Stimulated activated naive B cell treated with anti-CD40 and anti-IgM and Interleukin-4, amounts not matched to agents 10 μg/mL and 1 μg/mL and 100 μg/mL, for 72 hours (primary cell): ENCODE measurements at regions not wholly inside any gene's neighbourhood (a gene's known extent, or its start where the extent isn't known, plus 50 kb on each side); places are given as distances from the start of the nearest gene placed in this dataset.

Experiments used
- ATAC-seq, 2 donors: fragments of 150-1000 bp; cut with Tn5 transposase; replicated peaks; 2 replicates each; pipeline ENCODE4 v1.10.0; 2021; ENCODE audit warnings: moderate library complexity in 1 of 2
- DNase-seq: peaks from one replicate; pipeline ENCODE4 v3.0.0; 2021
- H3K27ac Mint-ChIP-seq: one replicate; pipeline ENCODE4 v1.8.0; 2022; ENCODE audit warnings: mild to moderate bottlenecking, mixed read lengths
- H3K27me3 Mint-ChIP-seq, 2 donors: one replicate each; pipeline ENCODE4 v1.8.0; 2022; ENCODE audit warnings: mixed read lengths in 2 of 2
- H3K36me3 Mint-ChIP-seq, 2 donors: one replicate each; pipeline ENCODE4 v1.8.0; 2022; ENCODE audit warnings: mixed read lengths in 2 of 2, mild to moderate bottlenecking in 1 of 2
- H3K4me1 Mint-ChIP-seq, 2 donors: one replicate each; pipeline ENCODE4 v1.8.0; 2022; ENCODE audit warnings: mixed read lengths in 2 of 2, mild to moderate bottlenecking in 1 of 2
- H3K4me3 Mint-ChIP-seq, 2 donors: one replicate each; pipeline ENCODE4 v1.8.0; 2022; ENCODE audit warnings: mild to moderate bottlenecking in 2 of 2, mixed read lengths in 2 of 2, moderate library complexity in 1 of 2
- H3K9me3 Mint-ChIP-seq, 2 donors: one replicate each; pipeline ENCODE4 v1.8.0; 2022; ENCODE audit warnings: mixed read lengths in 2 of 2, mild to moderate bottlenecking in 1 of 2

DNA sequence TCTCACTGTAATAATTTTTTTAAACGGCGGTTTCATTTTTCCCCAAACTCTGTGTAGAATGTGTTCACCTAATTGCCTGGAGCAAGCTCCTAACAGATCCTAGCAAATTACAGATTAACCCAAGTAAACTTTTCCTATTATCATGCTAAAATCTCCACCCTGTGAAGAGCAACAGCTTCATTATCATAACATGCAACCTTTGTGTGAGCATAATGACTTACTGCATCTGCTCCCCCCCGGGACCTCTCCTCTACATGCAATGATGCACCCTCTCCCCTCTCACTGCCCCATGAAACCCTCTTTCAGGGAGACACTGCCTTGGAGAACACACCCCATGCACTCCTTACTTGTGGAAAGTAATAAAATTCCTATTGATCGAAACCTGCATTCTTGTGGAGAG is 717.0 kb upstream of the TMPRSS15 start:
- H3K27ac Mint-ChIP-seq: no peak overlapping the region
- ATAC-seq (no peak), DNase-seq (no peak)
- H3K9me3 Mint-ChIP-seq: peaks cover 0 to 4% of the 10 kb centered on the region in 2 donors
- no peaks in the 10 kb centered on the region for H3K36me3 Mint-ChIP-seq
- no peaks in the 10 kb centered on the region for H3K4me1 Mint-ChIP-seq
- no peak overlapping the region for H3K4me3 Mint-ChIP-seq
- no peaks in the 10 kb centered on the region for H3K27me3 Mint-ChIP-seq

DNA sequence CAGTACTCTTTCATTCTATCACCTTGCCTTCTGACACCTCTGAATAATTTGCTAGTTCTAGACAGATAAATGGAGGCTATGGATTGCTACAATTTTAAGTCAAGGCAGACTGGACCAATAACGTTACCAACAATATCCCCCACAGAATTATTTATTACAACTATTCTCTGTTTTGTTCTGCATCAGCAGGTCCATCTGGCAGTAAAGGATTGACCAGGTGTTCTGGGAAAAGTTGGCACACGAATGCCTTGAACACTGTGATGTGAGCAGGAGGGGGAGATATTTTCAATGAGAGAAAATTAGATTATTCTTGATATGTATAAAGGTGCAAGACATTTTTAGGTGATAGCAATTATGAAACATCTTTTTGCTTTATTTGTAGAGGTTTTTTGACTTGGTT is 718.8 kb upstream of the TMPRSS15 start:
- no peak overlapping the region for H3K27ac Mint-ChIP-seq
- no peak overlapping the region for H3K4me3 Mint-ChIP-seq
- H3K36me3 Mint-ChIP-seq: no peaks in the 10 kb centered on the region
- no peak for ATAC-seq
- no peaks in the 10 kb centered on the region for H3K4me1 Mint-ChIP-seq
- H3K9me3 Mint-ChIP-seq: peaks cover 0 to 4% of the 10 kb centered on the region in 2 donors
- H3K27me3 Mint-ChIP-seq: no peaks in the 10 kb centered on the region
- DNase-seq: no peak

DNA sequence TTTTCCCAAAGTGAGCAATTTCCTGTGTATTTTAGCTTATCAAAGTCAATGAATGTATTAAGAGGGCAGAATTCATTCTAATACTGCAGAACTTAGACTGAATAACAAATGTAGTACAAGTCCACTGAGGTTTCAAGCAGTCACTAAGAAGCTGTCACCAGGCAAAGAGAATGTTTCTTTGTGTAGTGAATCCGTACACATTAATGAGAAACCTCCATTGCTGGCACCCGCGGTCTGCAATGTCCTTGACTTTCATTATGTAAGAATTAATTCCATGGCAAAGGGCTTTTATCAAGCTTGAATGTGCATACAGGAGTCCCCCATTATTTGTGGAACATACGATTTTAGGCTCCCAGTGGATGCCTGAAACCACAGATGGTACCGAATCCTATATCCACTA is 719.5 kb upstream of the TMPRSS15 start:
- no peak overlapping the region for H3K27ac Mint-ChIP-seq
- DNase-seq (no peak), ATAC-seq (no peak)
- H3K36me3 Mint-ChIP-seq: no peaks in the 10 kb centered on the region
- H3K4me3 Mint-ChIP-seq: no peak overlapping the region
- H3K9me3 Mint-ChIP-seq: peaks cover 0 to 4% of the 10 kb centered on the region in 2 donors
- no peaks in the 10 kb centered on the region for H3K4me1 Mint-ChIP-seq
- H3K27me3 Mint-ChIP-seq: no peaks in the 10 kb centered on the region

DNA sequence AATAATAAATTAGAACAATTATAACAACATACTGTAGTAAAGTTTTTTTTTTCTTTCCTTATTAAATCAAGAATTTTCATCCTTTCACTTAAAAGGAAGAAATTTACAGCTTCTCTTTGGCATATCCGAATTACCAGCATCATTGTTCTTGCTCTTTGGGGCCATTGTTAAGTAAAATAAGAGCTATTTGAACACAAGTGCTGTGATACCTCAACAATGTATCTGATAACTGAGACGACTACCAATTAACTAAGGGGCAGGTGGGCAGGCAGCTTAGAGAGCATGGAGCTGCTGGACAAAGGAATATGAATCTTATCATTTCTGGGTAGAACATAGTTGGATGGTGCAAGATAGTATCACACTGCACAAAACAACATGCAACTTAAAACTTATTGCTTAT is 719.9 kb upstream of the TMPRSS15 start:
- no peak for ATAC-seq
- H3K36me3 Mint-ChIP-seq: no peaks in the 10 kb centered on the region
- no peaks in the 10 kb centered on the region for H3K4me1 Mint-ChIP-seq
- no peak overlapping the region for H3K27ac Mint-ChIP-seq
- no peaks in the 10 kb centered on the region for H3K27me3 Mint-ChIP-seq
- peaks cover 0 to 4% of the 10 kb centered on the region in 2 donors for H3K9me3 Mint-ChIP-seq
- H3K4me3 Mint-ChIP-seq: no peak overlapping the region
- DNase-seq: no peak

DNA sequence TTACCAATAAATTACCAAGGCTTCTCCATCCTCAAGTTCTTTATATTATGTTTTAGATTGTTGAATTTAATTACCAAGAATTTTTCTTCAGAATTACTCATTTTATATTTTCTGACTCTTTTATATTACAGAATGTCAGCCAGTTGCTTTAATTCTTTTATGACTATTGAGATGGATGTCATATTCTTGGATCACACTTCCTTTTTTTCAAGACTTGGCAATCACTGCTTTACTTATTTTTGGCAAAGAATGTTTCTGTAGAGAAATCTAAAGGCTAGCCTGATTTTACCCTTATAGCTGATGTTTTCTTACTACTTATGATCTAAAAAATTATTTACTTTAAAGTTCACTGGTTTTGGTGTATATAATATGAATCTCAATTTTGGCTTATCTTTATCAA is 721.1 kb upstream of the TMPRSS15 start:
- Mint-ChIP-seq H3K27ac (no peak overlapping the region), H3K4me1 (no peaks in the 10 kb centered on the region), H3K4me3 (no peak overlapping the region), H3K36me3 (no peaks in the 10 kb centered on the region), H3K27me3 (no peaks in the 10 kb centered on the region), H3K9me3 (peaks cover 0 to 4% of the 10 kb centered on the region in 2 donors)
- DNase-seq (no peak), ATAC-seq (no peak)

DNA sequence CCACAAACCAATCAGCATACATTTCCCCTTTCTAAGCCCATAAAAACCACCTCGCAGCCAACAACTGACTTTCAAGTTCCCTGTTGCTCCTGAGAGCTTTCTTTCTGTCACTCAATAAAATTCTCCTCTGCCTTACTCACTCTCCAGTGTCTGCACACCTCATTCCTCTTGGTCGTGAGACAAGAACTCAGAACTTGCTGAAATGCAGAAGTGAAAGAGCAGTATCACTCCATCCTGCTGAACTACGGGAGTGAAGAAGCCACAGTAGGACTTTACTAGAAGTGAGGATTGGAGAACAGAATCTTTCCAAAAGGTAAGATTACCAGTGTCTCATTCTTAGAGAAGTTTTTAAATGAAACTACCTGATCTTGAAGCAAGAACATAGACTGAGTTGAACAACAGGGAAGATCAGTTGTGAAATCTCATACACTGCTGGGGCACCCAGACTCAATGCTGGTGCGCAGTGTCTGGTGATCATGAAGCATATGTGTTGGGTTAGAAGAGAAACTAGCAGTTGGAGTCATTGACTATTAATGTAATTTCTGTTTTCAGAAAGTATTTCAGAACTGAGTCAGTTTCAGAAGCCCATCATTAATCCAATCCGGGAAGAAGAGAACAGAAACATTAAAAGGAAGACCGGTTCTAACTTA is 726.9 kb upstream of the TMPRSS15 start:
- Mint-ChIP-seq H3K36me3 (no peaks in the 10 kb centered on the region), H3K4me3 (no peak overlapping the region), H3K27me3 (no peaks in the 10 kb centered on the region), H3K27ac (no peak overlapping the region), H3K4me1 (no peaks in the 10 kb centered on the region), H3K9me3 (peaks cover 4% of the 10 kb centered on the region in 2 donors)
- DNase-seq: no peak
- no peak for ATAC-seq

DNA sequence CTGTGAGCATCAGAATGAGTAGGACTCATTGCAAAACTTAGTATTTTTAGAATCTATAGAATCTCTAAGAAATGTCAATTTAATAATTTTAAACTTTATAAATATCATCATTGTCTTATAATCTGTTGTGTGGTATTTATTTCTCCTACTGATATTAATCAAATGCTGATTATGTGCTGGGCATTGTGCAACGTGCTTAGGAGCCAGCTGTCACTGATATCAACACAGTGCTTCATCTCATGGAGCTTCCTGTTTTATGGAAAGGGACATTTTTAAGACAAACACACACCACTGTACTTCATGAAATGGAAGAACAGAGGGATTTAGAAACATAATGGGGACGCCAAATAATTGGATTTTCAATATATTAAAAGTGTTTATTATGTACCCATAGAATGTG is 737.9 kb upstream of the TMPRSS15 start:
- Mint-ChIP-seq H3K4me3 (no peak overlapping the region), H3K27ac (no peak overlapping the region), H3K36me3 (no peaks in the 10 kb centered on the region), H3K27me3 (no peaks in the 10 kb centered on the region), H3K9me3 (no peaks in the 10 kb centered on the region), H3K4me1 (no peaks in the 10 kb centered on the region)
- no peak for DNase-seq
- no peak for ATAC-seq

DNA sequence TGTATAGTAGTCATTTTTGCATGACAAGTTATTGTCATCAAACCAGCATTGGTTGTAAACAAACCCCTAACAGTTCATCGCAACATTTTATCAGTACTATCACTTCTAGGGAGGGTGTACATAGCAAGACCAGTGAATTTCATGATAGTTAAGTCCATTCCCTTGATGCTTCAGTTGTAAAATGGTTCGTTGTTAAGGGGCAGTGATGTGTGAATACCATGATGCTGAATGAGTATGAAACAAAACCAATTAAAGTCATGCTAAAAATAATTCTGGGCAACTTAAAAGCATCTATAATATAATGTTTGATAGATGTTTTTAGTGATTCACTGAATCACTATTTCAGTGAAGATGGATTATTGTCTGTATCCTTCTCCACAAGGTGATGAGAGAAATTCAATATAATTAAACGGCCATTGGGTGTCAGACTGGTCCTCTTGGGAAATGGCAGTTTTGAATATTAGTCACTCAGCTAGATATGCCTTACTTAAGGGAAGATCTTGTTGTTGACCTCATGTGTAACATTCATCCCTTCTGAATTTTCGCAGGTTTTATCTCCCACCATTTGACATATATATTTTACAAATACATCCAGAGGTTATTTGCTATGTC is 742.2 kb upstream of the TMPRSS15 start:
- no peak overlapping the region for H3K27ac Mint-ChIP-seq

DNA sequence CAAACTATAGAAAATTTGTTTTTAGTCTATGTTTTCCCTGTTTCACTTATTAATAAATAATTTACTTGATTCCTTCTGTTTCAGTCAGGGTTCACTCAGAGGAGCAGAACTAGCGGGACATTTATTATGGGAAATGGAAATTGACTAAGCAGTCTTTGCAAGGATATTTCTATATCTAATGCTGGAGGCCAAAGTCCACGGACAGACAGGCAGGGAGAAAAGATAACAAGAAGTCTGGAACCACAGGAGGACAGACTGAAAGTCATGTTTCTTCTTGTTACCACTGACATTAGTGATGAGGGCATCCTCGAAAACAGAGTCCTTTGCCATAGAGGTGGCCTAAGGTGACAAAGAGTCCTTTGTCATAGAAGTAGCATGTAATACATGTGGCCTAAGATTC is 744.5 kb upstream of the TMPRSS15 start:
- Mint-ChIP-seq H3K36me3 (no peaks in the 10 kb centered on the region), H3K27ac (no peak overlapping the region), H3K9me3 (peaks cover 4 to 5% of the 10 kb centered on the region in 2 donors), H3K4me1 (no peaks in the 10 kb centered on the region), H3K4me3 (no peak overlapping the region), H3K27me3 (no peaks in the 10 kb centered on the region)
- DNase-seq (no peak), ATAC-seq (no peak)

More for the DNA sequence above, 742.2 kb upstream of the TMPRSS15 start:
- H3K36me3 Mint-ChIP-seq: no peaks in the 10 kb centered on the region
- no peak for ATAC-seq
- H3K27me3 Mint-ChIP-seq: no peaks in the 10 kb centered on the region
- H3K4me1 Mint-ChIP-seq: no peaks in the 10 kb centered on the region
- DNase-seq: no peak
- no peak overlapping the region for H3K4me3 Mint-ChIP-seq
- H3K9me3 Mint-ChIP-seq: peaks cover 4 to 5% of the 10 kb centered on the region in 2 donors

DNA sequence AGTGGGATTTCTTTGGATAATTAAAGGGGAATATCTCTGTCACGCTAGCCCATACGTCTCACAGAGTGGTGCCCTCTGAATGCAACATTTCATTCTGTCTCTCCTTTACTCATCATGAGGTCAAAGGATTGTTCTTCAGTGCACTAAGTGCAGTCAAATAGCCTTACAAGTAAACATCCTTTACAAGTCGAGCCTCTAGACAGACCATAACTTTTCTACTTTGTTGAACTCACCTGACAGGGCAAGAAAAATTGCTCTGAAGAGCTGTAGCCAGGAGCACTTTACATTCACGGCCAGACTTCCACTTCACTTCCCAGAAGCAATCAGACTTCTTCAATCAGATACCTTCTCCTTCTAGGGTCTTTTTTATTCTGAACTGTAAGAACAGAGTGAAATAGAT is 768.0 kb upstream of the TMPRSS15 start:
- DNase-seq: no peak
- no peak overlapping the region for H3K4me3 Mint-ChIP-seq
- H3K4me1 Mint-ChIP-seq: no peaks in the 10 kb centered on the region
- ATAC-seq: no peak
- no peak overlapping the region for H3K27ac Mint-ChIP-seq
- H3K27me3 Mint-ChIP-seq: no peaks in the 10 kb centered on the region
- H3K9me3 Mint-ChIP-seq: peaks cover 0 to 2% of the 10 kb centered on the region in 2 donors
- H3K36me3 Mint-ChIP-seq: no peaks in the 10 kb centered on the region

DNA sequence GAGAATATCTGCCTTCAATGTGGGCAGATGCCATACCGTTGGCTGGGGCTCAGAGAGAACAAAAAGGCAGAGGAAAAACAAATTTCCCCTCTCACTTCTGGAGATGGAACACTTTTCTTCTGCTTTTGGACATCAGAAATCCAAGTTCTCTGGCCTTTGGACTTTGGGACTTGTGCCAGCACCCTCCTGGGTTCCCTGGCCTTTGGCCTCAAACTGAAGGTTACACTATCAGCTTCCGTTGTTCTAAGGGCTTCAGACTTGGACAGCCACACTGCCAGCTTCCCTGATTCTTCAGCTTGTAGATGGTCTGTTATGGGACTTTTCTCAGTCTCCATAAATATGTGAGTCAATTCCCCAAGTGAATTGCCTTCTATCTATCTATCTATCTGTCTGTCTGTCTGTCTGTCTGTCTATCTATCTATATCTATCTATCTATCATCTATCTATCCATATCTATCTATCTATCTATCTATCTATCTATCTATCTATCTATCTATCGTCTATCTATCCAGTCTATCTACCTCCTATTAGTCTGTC is 778.1 kb upstream of the TMPRSS15 start:
- Mint-ChIP-seq H3K27ac (no peak overlapping the region), H3K4me3 (no peak overlapping the region), H3K4me1 (no peaks in the 10 kb centered on the region), H3K36me3 (no peaks in the 10 kb centered on the region), H3K9me3 (peaks cover 0 to 1% of the 10 kb centered on the region in 2 donors), H3K27me3 (no peaks in the 10 kb centered on the region)
- ATAC-seq: no peak
- no peak for DNase-seq

DNA sequence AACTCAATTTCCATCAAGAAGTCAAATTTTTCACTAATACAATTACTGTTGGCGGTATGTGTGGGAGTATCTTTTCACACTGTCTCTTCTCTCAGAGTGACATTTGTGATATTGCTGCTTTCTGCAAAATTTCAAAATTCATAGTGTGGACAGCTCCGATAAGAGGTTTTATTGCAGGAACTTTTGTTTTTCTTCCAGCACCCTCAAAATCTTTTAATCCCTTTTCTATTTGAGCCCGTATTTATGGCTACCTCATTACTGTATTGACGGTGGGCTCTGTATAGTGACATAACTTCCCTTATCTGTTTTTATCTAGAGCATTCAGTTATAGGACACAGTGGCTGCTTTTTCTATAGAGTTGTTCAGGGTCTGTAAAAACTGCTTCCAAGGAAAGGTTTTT is 794.4 kb upstream of the TMPRSS15 start:
- ATAC-seq (no peak), DNase-seq (no peak)
- H3K9me3 Mint-ChIP-seq: peaks cover 0 to 7% of the 10 kb centered on the region in 2 donors
- H3K4me3 Mint-ChIP-seq: no peak overlapping the region
- H3K27me3 Mint-ChIP-seq: no peaks in the 10 kb centered on the region
- no peaks in the 10 kb centered on the region for H3K4me1 Mint-ChIP-seq
- no peak overlapping the region for H3K27ac Mint-ChIP-seq
- H3K36me3 Mint-ChIP-seq: no peaks in the 10 kb centered on the region

DNA sequence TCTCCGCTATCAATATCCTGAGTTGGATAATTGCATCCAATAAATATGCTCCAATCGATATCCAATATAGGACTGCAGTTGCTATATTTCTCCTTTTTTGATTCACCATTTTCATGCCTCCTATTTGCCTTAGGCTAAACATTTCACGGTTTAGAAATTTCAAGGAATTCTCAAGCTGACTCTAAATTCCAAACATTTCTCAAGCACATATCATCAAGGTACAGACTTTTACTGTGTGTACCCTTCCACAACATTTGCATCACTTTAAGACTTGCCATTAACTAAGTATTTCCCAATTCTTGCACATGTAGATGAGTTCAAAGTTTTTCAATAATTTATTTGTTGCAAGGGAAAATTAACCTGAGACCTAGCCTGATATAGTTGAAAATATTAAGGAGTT is 795.2 kb upstream of the TMPRSS15 start:
- H3K4me1 Mint-ChIP-seq: no peaks in the 10 kb centered on the region
- DNase-seq (no peak), ATAC-seq (no peak)
- no peaks in the 10 kb centered on the region for H3K27me3 Mint-ChIP-seq
- no peak overlapping the region for H3K27ac Mint-ChIP-seq
- no peaks in the 10 kb centered on the region for H3K36me3 Mint-ChIP-seq
- H3K9me3 Mint-ChIP-seq: peaks cover 0 to 7% of the 10 kb centered on the region in 2 donors
- no peak overlapping the region for H3K4me3 Mint-ChIP-seq

DNA sequence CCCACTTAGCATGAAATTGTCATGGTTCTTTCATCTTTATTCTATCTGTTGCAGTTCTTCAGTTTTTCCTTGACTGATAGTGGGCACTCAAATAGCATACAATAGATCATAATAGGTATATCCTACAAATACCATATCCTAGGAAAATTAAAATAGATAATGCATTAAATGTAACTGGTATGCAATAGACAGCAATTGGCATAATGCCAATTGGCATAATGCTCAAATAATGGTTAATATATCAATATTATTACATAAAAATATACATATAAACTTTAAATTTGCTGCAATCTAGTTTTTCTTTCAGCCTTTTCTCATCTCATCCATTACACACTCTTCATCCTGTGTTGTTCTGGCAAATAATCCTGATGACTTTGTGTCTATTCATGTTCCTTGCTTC is 814.6 kb upstream of the TMPRSS15 start:
- H3K4me1 Mint-ChIP-seq: no peaks in the 10 kb centered on the region
- no peaks in the 10 kb centered on the region for H3K36me3 Mint-ChIP-seq
- no peak for DNase-seq
- no peaks in the 10 kb centered on the region for H3K9me3 Mint-ChIP-seq
- no peak overlapping the region for H3K4me3 Mint-ChIP-seq
- ATAC-seq: no peak
- H3K27me3 Mint-ChIP-seq: no peaks in the 10 kb centered on the region
- H3K27ac Mint-ChIP-seq: no peak overlapping the region

DNA sequence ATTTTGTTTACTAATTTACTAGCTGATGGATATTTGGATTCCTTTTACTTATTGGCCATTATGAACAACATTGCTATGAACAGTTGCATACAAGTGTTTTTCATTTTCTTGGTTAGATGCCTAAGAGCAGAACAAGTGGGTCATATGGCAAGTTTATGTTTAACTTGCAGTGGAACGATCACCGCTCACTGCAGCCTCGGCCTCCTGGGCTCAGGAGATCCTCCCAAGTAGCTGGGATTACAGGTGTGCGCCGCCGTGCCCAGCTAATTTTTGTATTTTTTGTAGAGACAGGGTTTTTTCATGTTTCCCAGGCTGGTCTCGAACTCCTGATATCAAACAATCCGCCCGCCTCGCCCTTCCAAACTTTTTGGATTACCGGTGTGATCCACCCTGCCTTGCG is 820.5 kb upstream of the TMPRSS15 start:
- no peaks in the 10 kb centered on the region for H3K4me1 Mint-ChIP-seq
- no peaks in the 10 kb centered on the region for H3K36me3 Mint-ChIP-seq
- H3K27me3 Mint-ChIP-seq: no peaks in the 10 kb centered on the region
- peaks cover 0 to 1% of the 10 kb centered on the region in 2 donors for H3K9me3 Mint-ChIP-seq
- ATAC-seq: no peak
- H3K4me3 Mint-ChIP-seq: no peak overlapping the region
- no peak overlapping the region for H3K27ac Mint-ChIP-seq
- DNase-seq: no peak
